GM10248 (cell line): ENCODE measurements at regions not wholly inside any gene's neighbourhood (a gene's known extent, or its start where the extent isn't known, plus 50 kb on each side); places are given as distances from the start of the nearest gene placed in this dataset.
"Not testable (repeated sequence)": the region's sequence is repeated elsewhere in the genome, so short reads cannot be mapped to it uniquely, and the experiment has no call there.

Experiments used
- CTCF ChIA-PET: fragments of 300-600 bp; sonication (Branson Sonifier 250); formaldehyde crosslinking; extraction: SDS; loops from one replicate; lab custom pipeline; 2021; ENCODE audit warnings: antibody characterized with exemption; lab: Yijun Ruan, JAX
- POLR2A ChIA-PET: fragments of 350-650 bp; sonication (Branson Sonifier 250); formaldehyde crosslinking; extraction: SDS; loops from one replicate; lab custom pipeline; 2020; ENCODE audit warnings: antibody characterized with exemption; lab: Yijun Ruan, JAX
- DNase-seq: peaks from one replicate; pipeline ENCODE4 v3.0.0; 2012; ENCODE audit errors: extremely low spot score
- CTCF ChIP-seq: IDR thresholded peaks from 2 replicates; pipeline ENCODE4 v1.5.1; 2012; ENCODE audit warnings: mild to moderate bottlenecking, low read depth; ENCODE audit errors: extremely low read depth, missing control alignments, control extremely low read depth

DNA sequence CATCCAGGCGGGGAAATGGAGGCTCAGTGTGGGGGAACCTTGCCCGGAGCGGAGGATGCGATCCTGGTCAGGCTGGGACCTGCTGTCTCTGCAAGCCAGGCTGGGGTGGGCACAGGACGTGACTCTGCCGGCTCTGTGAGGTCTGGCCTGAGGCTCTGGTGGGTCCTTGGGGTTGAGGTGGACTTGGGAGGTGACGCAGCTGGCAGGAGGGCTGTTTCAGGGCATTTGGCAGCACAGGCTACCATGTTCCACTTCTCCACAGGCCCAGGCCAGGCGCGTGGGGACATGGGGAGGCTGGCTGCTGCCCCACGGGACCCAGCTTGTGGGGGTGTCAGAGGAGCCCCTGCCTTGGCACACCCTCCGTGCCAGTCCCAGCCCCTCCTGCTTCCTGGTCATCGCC, 1199.7 kb downstream of the BRD1 start:
- TF ChIP-seq CTCF, result no peak
- CTCF ChIA-PET, result no interaction called here
- POLR2A ChIA-PET, result no interaction called here
- DNase-seq, result no peak

DNA sequence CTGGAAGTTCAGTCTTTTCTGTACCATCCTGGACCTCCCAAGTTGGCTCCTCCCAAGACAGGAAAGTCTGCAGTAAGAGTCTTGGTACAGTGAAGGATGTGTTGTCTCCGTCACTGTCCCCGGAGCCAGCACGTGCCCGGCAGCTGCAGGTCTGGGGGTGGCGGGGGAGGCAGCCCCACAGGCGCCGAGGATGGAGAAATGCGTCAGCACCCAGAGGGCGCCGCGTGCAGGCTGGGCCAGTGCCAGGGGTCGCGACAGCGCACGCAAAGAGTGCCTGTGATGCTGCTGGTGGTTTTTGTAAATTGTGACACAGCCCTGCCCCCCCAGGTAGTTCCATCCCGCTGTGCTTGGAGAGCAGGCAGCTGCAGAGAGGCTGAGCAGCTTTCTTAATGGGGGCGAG, 1200.5 kb downstream of the BRD1 start:
- TF ChIP-seq CTCF, result no peak
- ChIA-PET POLR2A (no interaction called here), CTCF (no interaction called here)
- no peak for DNase-seq

- ChIA-PET POLR2A (no interaction called here), CTCF (no interaction called here)
- no peak for TF ChIP-seq CTCF
- no peak for DNase-seq
Observed at GRCh38 chr22:48624401-48624800, 1203.3 kb downstream of the BRD1 start.

GRCh38 chr22:48622891-48623545, 1204.7 kb downstream of the BRD1 start:
- no peak for DNase-seq
- TF ChIP-seq CTCF, result no peak
- ChIA-PET CTCF (no interaction called here), POLR2A (no interaction called here)

- POLR2A ChIA-PET, result no interaction called here
- no peak for TF ChIP-seq CTCF
- DNase-seq, result no peak
- CTCF ChIA-PET, result no interaction called here
Observed at GRCh38 chr22:48621085-48621484, 1206.6 kb downstream of the BRD1 start.

DNA sequence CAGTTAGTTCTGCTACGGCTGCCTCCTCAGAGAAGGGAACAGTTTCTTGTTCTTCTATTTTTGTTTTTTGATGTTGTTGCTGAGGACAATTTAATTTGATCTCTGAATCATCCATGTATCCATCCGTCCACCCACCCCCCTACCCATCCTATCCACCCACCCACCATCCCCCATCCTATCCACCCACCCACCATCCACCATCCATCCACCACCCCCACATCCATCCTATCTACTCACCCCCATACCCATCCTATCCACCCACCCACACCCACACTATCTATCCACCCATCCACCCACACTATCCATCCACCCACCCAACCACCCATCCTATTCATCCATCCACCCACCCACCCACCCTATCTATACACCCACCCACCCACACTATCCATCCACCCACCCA, 1207.2 kb downstream of the BRD1 start:
- POLR2A ChIA-PET, CTCF ChIA-PET, DNase-seq: not testable (repeated sequence)

GRCh38 chr22:48619721-48620120, 1208.0 kb downstream of the BRD1 start:
- POLR2A ChIA-PET, result no interaction called here
- no peak for DNase-seq
- CTCF ChIA-PET, result no interaction called here
- no peak for TF ChIP-seq CTCF
